GM12891 (cell line): ENCODE measurements at regions not wholly inside any gene's neighbourhood (a gene's known extent, or its start where the extent isn't known, plus 50 kb on each side); places are given as distances from the start of the nearest gene placed in this dataset.

Experiments
- POLR2A ChIP-seq: IDR thresholded peaks from 2 replicates; pipeline ENCODE4 v1.6.1; 2011; ENCODE audit warnings: low read depth, low read length, control low read depth
- POU2F2 ChIP-seq: IDR thresholded peaks from 2 replicates; pipeline ENCODE4 v1.6.1; 2011; ENCODE audit warnings: low read depth, mild to moderate bottlenecking, control low read depth, low read length, moderate library complexity

DNA sequence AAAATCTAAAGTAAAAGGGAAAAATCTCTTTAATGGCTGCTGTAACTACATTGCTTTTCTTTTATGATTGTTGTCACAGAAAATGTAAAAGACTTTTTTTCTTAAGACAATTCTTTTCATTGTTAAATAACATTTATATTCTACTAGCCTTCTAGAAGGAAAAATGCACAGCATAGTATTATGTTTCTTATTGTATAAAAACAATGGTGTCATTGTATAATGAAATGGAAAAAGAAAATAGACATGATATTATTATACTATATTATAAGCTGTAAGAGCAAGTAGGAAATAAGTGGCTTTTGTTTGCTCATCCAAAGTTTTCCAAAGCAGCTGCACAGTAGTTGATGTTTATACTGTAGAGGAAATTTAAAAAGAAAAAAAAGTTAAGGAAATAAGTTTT, 1021.7 kb downstream of the EFNA5 start:
- TF ChIP-seq POU2F2 (no peak), POLR2A (no peak)
